Tibial nerve (tissue), 4 donors: ENCODE measurements at regions not wholly inside any gene's neighbourhood (a gene's known extent, or its start where the extent isn't known, plus 50 kb on each side); places are given as distances from the start of the nearest gene placed in this dataset.
"Not testable (repeated sequence)": the region's sequence is repeated elsewhere in the genome, so short reads cannot be mapped to it uniquely, and the experiment has no call there.

ENCODE experiments used
- DNase-seq, 2 donors: peaks; one replicate each; pipeline ENCODE4 v3.0.0-alpha.2; 2019; ENCODE audit warnings: low spot score in 2 of 2
- H3K27ac ChIP-seq, 4 donors: fragments of 200-600 bp; sonication (generic) in 3 of 4; one replicate each; pipeline ENCODE4 v1.5.1; 2017 to 2019; ENCODE audit warnings: mild to moderate bottlenecking in 1 of 4
- H3K27me3 ChIP-seq, 2 donors: fragments of 200-600 bp; sonication (generic) in 1 of 2; one replicate each; pipeline versions ENCODE4 v1.5.1 to v1.6.0; 2017 to 2019
- H3K36me3 ChIP-seq, 3 donors: fragments of 200-600 bp; sonication (generic); one replicate each; pipeline ENCODE4 v1.5.1; 2018 to 2019
- H3K4me1 ChIP-seq, 4 donors: fragments of 200-600 bp; sonication (generic) in 3 of 4; one replicate each; pipeline ENCODE4 v1.5.1; 2017 to 2019
- H3K4me3 ChIP-seq, 4 donors: fragments of 200-600 bp; sonication (generic) in 3 of 4; one replicate each; pipeline ENCODE4 v1.5.1; 2017 to 2019; ENCODE audit warnings: mild to moderate bottlenecking in 1 of 4, moderate library complexity in 1 of 4
- H3K9me3 ChIP-seq, 4 donors: fragments of 200-600 bp; sonication (generic) in 3 of 4; one replicate each; pipeline ENCODE4 v1.5.1; 2017 to 2019
- EP300 ChIP-seq, 2 donors: sonication (generic); formaldehyde crosslinking; IDR thresholded peaks; one replicate each; pipeline ENCODE4 v1.6.1; 2017; ENCODE audit warnings: antibody characterized with exemption in 2 of 2, mild to moderate bottlenecking in 1 of 2
- POLR2A ChIP-seq, 2 donors: fragments of 450-650 bp; IDR thresholded peaks; one replicate each; pipeline ENCODE4 v1.6.1; 2017; ENCODE audit warnings: antibody characterized with exemption in 2 of 2, mild to moderate bottlenecking in 2 of 2, moderate library complexity in 2 of 2
- WGBS, 2 donors: methylation state at CpG; one replicate each; pipeline ENCODE4 v1.1.5; 2018; 5-methylcytosine and 5-hydroxymethylcytosine counted together
- TF ChIP-seq, protein P1 (sequence below), 5 experiments: fragments of 200-600 bp in 3 of 5; fragments of 450-650 bp in 2 of 5; sonication (generic) in 3 of 5; IDR thresholded peaks; one replicate each; pipeline ENCODE4 v1.5.1; 2016 to 2019; ENCODE audit warnings: antibody characterized with exemption in 5 of 5, mild to moderate bottlenecking in 3 of 5, moderate library complexity in 2 of 5

GRCh38 chr6:101089640-101090039, 208.5 kb upstream of the ASCC3 start:
- no peak for TF ChIP-seq POLR2A (IDR thresholded peaks at IDR 0.05)
- no peak for TF ChIP-seq EP300 (IDR thresholded peaks at IDR 0.05)
- TF ChIP-seq, protein P1, sequence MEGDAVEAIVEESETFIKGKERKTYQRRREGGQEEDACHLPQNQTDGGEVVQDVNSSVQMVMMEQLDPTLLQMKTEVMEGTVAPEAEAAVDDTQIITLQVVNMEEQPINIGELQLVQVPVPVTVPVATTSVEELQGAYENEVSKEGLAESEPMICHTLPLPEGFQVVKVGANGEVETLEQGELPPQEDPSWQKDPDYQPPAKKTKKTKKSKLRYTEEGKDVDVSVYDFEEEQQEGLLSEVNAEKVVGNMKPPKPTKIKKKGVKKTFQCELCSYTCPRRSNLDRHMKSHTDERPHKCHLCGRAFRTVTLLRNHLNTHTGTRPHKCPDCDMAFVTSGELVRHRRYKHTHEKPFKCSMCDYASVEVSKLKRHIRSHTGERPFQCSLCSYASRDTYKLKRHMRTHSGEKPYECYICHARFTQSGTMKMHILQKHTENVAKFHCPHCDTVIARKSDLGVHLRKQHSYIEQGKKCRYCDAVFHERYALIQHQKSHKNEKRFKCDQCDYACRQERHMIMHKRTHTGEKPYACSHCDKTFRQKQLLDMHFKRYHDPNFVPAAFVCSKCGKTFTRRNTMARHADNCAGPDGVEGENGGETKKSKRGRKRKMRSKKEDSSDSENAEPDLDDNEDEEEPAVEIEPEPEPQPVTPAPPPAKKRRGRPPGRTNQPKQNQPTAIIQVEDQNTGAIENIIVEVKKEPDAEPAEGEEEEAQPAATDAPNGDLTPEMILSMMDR (IDR thresholded peaks at IDR 0.05), result no peak
- no peaks in the 10 kb centered on the region for H3K4me1 ChIP-seq
- DNase-seq, result no peak
- H3K4me3 ChIP-seq, result no peak overlapping the region
- no peaks in the 10 kb centered on the region for H3K36me3 ChIP-seq
- H3K27me3 ChIP-seq, result no peaks in the 10 kb centered on the region
- peaks cover 0 to 20% (median 4%) of the 10 kb centered on the region in 4 donors for H3K9me3 ChIP-seq
- no peak overlapping the region for H3K27ac ChIP-seq
- WGBS, 2 donors, result 89 to 92% methylated on average over 1 of the region's 1 CpG

GRCh38 chr6:101090281-101090680, 209.2 kb upstream of the ASCC3 start:
- TF ChIP-seq POLR2A (IDR thresholded peaks at IDR 0.05), result no peak
- TF ChIP-seq, protein P1 (IDR thresholded peaks at IDR 0.05), result no peak
- TF ChIP-seq EP300 (IDR thresholded peaks at IDR 0.05), result no peak
- Histone ChIP-seq H3K9me3 (peaks cover 0 to 20% (median 4%) of the 10 kb centered on the region in 4 donors), H3K27ac (no peak overlapping the region), H3K36me3 (no peaks in the 10 kb centered on the region), H3K4me3 (no peak overlapping the region), H3K27me3 (no peaks in the 10 kb centered on the region), H3K4me1 (no peaks in the 10 kb centered on the region)
- no peak for DNase-seq

GRCh38 chr6:101098605-101099004, 217.5 kb upstream of the ASCC3 start:
- H3K4me3 ChIP-seq, DNase-seq, H3K9me3 ChIP-seq, H3K4me1 ChIP-seq, H3K36me3 ChIP-seq, H3K27ac ChIP-seq, H3K27me3 ChIP-seq: not testable (repeated sequence)

- H3K27me3 ChIP-seq, result no peaks in the 10 kb centered on the region
- H3K36me3 ChIP-seq, result no peaks in the 10 kb centered on the region
- no peak overlapping the region for H3K4me3 ChIP-seq
- H3K27ac ChIP-seq, result no peak overlapping the region
- H3K9me3 ChIP-seq, result peaks cover 0 to 8% (median 0%) of the 10 kb centered on the region in 4 donors
- WGBS, 2 donors, result 67 to 70% methylated on average over 4 of the region's 4 CpGs
- TF ChIP-seq EP300 (IDR thresholded peaks at IDR 0.05), result no peak
- DNase-seq, result no peak
- H3K4me1 ChIP-seq, result no peaks in the 10 kb centered on the region
These were observed 221.6 kb upstream of the ASCC3 start for GRCh38 chr6:101102702-101103101.

DNA sequence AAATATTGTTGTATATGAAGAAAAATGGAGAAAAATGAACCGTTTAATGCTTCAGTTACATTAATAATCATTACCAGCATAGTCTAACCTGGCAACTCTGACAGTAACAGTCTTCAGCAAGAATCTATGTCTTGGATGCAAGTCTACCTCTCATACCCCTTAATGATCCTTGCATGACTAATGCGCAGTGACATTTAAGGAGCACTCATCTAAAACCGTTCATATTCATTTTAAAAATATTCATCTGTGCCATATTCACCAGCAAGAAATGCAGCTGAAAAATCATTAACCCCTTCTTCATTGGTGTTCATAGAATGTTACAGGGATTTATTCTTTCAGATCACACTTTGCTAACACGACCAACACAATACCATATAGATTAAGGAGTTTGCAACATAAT, 227.2 kb upstream of the ASCC3 start:
- no peak for TF ChIP-seq EP300 (IDR thresholded peaks at IDR 0.05)
- TF ChIP-seq POLR2A (IDR thresholded peaks at IDR 0.05), result no peak
- TF ChIP-seq, protein P1 (IDR thresholded peaks at IDR 0.05), result no peak
- 78 to 83% methylated on average over 4 of the region's 4 CpGs for WGBS, 2 donors

GRCh38 chr6:101110814-101111213, 229.7 kb upstream of the ASCC3 start:
- WGBS, 2 donors, result 52 to 63% methylated on average over 1 of the region's 1 CpG
- TF ChIP-seq, protein P1 (IDR thresholded peaks at IDR 0.05), result no peak
- TF ChIP-seq EP300 (IDR thresholded peaks at IDR 0.05) (no peak), POLR2A (IDR thresholded peaks at IDR 0.05) (no peak)
- Histone ChIP-seq H3K4me3 (no peak overlapping the region), H3K27ac (no peak overlapping the region), H3K9me3 (no peaks in the 10 kb centered on the region), H3K27me3 (no peaks in the 10 kb centered on the region), H3K36me3 (no peaks in the 10 kb centered on the region), H3K4me1 (peaks cover 0 to 10% (median 0%) of the 10 kb centered on the region in 4 donors)
- no peak for DNase-seq

More for the DNA sequence above, 227.2 kb upstream of the ASCC3 start:
- Histone ChIP-seq H3K27me3 (no peaks in the 10 kb centered on the region), H3K9me3 (no peaks in the 10 kb centered on the region), H3K36me3 (no peaks in the 10 kb centered on the region), H3K4me3 (no peak overlapping the region), H3K27ac (no peak overlapping the region), H3K4me1 (peaks cover 0 to 5% (median 0%) of the 10 kb centered on the region in 4 donors)
- DNase-seq, result no peak
